Endothelial cell of umbilical vein (primary cell): ENCODE measurements at regions not wholly inside any gene's neighbourhood (a gene's known extent, or its start where the extent isn't known, plus 50 kb on each side); places are given as distances from the start of the nearest gene placed in this dataset.

ENCODE experiments used
- BruUV-seq: library from RNA; stranded (reverse); fragments of 400-500 nt; replicated peaks from 2 replicates; lab custom pipeline; 2021; lab: Mats Ljungman, UMichigan
- CTCF ChIA-PET: fragments of 300-600, 350-600 bp; sonication (Branson Sonifier 250); formaldehyde crosslinking; loops from one replicate; lab custom pipeline; 2021; ENCODE audit warnings: antibody characterized with exemption, inconsistent platforms; lab: Charles Lee
- POLR2A ChIA-PET: fragments of 300-600, 350-600 bp; sonication (Branson Sonifier 250); formaldehyde crosslinking; loops from one replicate; lab custom pipeline; 2021; ENCODE audit warnings: antibody characterized with exemption, inconsistent platforms; lab: Charles Lee
- DNase-seq: peaks from one replicate; pipeline ENCODE4 v3.0.0-alpha.2; 2011; ENCODE audit warnings: low read depth, low spot score
- FAIRE-seq: peaks from 2 replicates; lab custom pipeline; 2011; peaks lifted over from hg19 to GRCh38; lab: Jason Lieb, UNC
- H2AFZ ChIP-seq: 2 replicates; pipeline ENCODE4 v1.6.0; 2012; ENCODE audit warnings: low read depth, low read length, control low read depth, inconsistent platforms
- H3K27ac ChIP-seq: 2 replicates; pipeline ENCODE4 v1.5.1; 2011; ENCODE audit warnings: low read depth, mild to moderate bottlenecking, control low read depth, low read length, moderate library complexity; ENCODE audit not compliant: insufficient read depth
- H3K27me3 ChIP-seq, 2 experiments: 2 replicates each; pipeline versions ENCODE4 v1.6.0 to v1.6.1; 2011; ENCODE audit warnings: low read length in 2 of 2, mixed read lengths in 1 of 2; ENCODE audit not compliant: control insufficient read depth in 2 of 2, insufficient read depth in 2 of 2
- H3K36me3 ChIP-seq, 2 experiments: 2 replicates in 1 of 2; 3 replicates in 1 of 2; pipeline ENCODE4 v1.5.1; 2011; ENCODE audit warnings: low read length in 2 of 2, mild to moderate bottlenecking in 1 of 2, moderate library complexity in 1 of 2; ENCODE audit not compliant: control insufficient read depth in 2 of 2, insufficient read depth in 2 of 2; ENCODE audit errors: extremely low read depth in 1 of 2
- H3K4me1 ChIP-seq: 3 replicates; pipeline ENCODE4 v1.5.1; 2011; ENCODE audit warnings: mild to moderate bottlenecking, low read length; ENCODE audit not compliant: control insufficient read depth, insufficient read depth; ENCODE audit errors: extremely low read depth
- H3K4me2 ChIP-seq: 2 replicates; pipeline ENCODE4 v1.6.1; 2011; ENCODE audit warnings: low read length, control low read depth, mixed read lengths; ENCODE audit not compliant: insufficient read depth
- H3K4me3 ChIP-seq, 3 experiments: fragments of 200-600 bp in 1 of 3; sonication (generic), shearing (Covaris generic) in 1 of 3; replicated peaks in 1 of 3; 2 replicates each; pipeline ENCODE4 v1.5.1; 2011 to 2016; ENCODE audit warnings: control low read depth in 3 of 3, low read length in 3 of 3, mild to moderate bottlenecking in 2 of 3, inconsistent platforms in 1 of 3, low read depth in 1 of 3, moderate library complexity in 1 of 3; ENCODE audit not compliant: insufficient read depth in 1 of 3
- H3K79me2 ChIP-seq: 2 replicates; pipeline ENCODE4 v1.6.0; 2012; ENCODE audit warnings: low read length, inconsistent platforms; ENCODE audit not compliant: control insufficient read depth, insufficient read depth
- H3K9ac ChIP-seq: replicated peaks from 2 replicates; pipeline ENCODE3; 2011; ENCODE audit warnings: low read length, control low read depth; ENCODE audit not compliant: insufficient read depth; ENCODE audit errors: extremely low read depth
- H3K9me1 ChIP-seq: replicated peaks from 3 replicates; pipeline ENCODE4 v1.6.0; 2011; ENCODE audit warnings: mild to moderate bottlenecking, low read length; ENCODE audit not compliant: control insufficient read depth, insufficient read depth; ENCODE audit errors: extremely low read depth
- H3K9me3 ChIP-seq: replicated peaks from 2 replicates; pipeline ENCODE4 v1.5.1; 2012; ENCODE audit warnings: low read length, inconsistent platforms; ENCODE audit not compliant: control insufficient read depth, insufficient read depth
- H4K20me1 ChIP-seq: replicated peaks from 2 replicates; pipeline ENCODE3; 2011; ENCODE audit warnings: mild to moderate bottlenecking, low read length; ENCODE audit not compliant: control insufficient read depth, insufficient read depth; ENCODE audit errors: extremely low read depth
- CTCF ChIP-seq, 2 donors: IDR thresholded peaks; 1 replicate in 1 of 2; 2 replicates in 1 of 2; pipeline ENCODE4 v1.5.1; 2011; ENCODE audit warnings: low read length in 2 of 2, mild to moderate bottlenecking in 2 of 2, moderate library complexity in 2 of 2, control low read depth in 1 of 2, inconsistent platforms in 1 of 2, low read depth in 1 of 2; ENCODE audit not compliant: insufficient read depth in 1 of 2; ENCODE audit errors: extremely low read depth in 1 of 2
- EZH2 ChIP-seq: IDR thresholded peaks from 2 replicates; pipeline ENCODE4 v1.6.1; 2012; ENCODE audit warnings: borderline replicate concordance, low read depth, mild to moderate bottlenecking, moderate library complexity, low read length, inconsistent platforms; ENCODE audit not compliant: severe bottlenecking
- FOS ChIP-seq: IDR thresholded peaks from 2 replicates; pipeline ENCODE4 v1.6.1; 2011; ENCODE audit warnings: mild to moderate bottlenecking, low read length, moderate library complexity, borderline replicate concordance; ENCODE audit not compliant: insufficient read depth
- GATA2 ChIP-seq: IDR thresholded peaks from 2 replicates; pipeline ENCODE4 v1.7.0; 2011; ENCODE audit warnings: low read depth, mild to moderate bottlenecking, moderate library complexity, mixed read lengths, low read length; ENCODE audit not compliant: insufficient read length, insufficient read depth
- JUN ChIP-seq: IDR thresholded peaks from 2 replicates; pipeline ENCODE4 v1.6.1; 2011; ENCODE audit warnings: borderline replicate concordance, low read depth; ENCODE audit not compliant: insufficient read length, insufficient read depth
- MAX ChIP-seq: IDR thresholded peaks from 2 replicates; pipeline ENCODE4 v1.6.1; 2011; ENCODE audit not compliant: insufficient read depth, insufficient read length
- MYC ChIP-seq: IDR thresholded peaks from one replicate; pipeline ENCODE4 v1.6.1; 2011; ENCODE audit warnings: mild to moderate bottlenecking, low read depth, low read length
- POLR2A ChIP-seq: IDR thresholded peaks from 2 replicates; pipeline ENCODE4 v1.6.1; 2012; ENCODE audit warnings: low read depth, mild to moderate bottlenecking, control low read depth, low read length
- POLR2AphosphoS5 ChIP-seq: IDR thresholded peaks from 2 replicates; pipeline ENCODE4 v1.6.1; 2012; ENCODE audit warnings: low read depth, mild to moderate bottlenecking, control low read depth, low read length, moderate library complexity; ENCODE audit not compliant: insufficient read depth
- dilution Hi-C: fragments of 300-500 bp; cut with MboI; formaldehyde crosslinking; loops from one replicate; pipeline ENCODE4 v1.15.0; 2019; ENCODE audit warnings: low sequenced_read_pairs; ENCODE audit not compliant: extremely low pct_ligation_motif_present
- intact Hi-C: fragments of 100-400 bp; cut with micrococcal nuclease; formaldehyde crosslinking; loops from one replicate; pipeline ENCODE4 v1.10.0; 2022

GRCh38 chr3:181358060-181358459 lies 353.7 kb upstream of the SOX2 start:
- dilution Hi-C loops (no loop called here), intact Hi-C loops (no loop called here)
- no peaks in the 10 kb centered on the region for H3K27me3 ChIP-seq
- DNase-seq, result no peak
- TF ChIP-seq EZH2, result no peak
- no peak for TF ChIP-seq MAX
- no peak for TF ChIP-seq FOS
- no peak for TF ChIP-seq JUN
- no peak for TF ChIP-seq GATA2
- TF ChIP-seq POLR2A, result no peak
- BruUV-seq, result no TSS peak
- ChIA-PET POLR2A (no interaction called here), CTCF (no interaction called here)
- no peak overlapping the region for H2AFZ ChIP-seq
- no peaks in the 10 kb centered on the region for H3K4me1 ChIP-seq
- H3K9me3 ChIP-seq, result no peaks in the 10 kb centered on the region
- H3K9ac ChIP-seq, result no peak overlapping the region
- H4K20me1 ChIP-seq, result no peaks in the 10 kb centered on the region
- H3K4me2 ChIP-seq, result no peak overlapping the region
- H3K36me3 ChIP-seq, result no peaks in the 10 kb centered on the region
- H3K27ac ChIP-seq, result no peak overlapping the region
- H3K9me1 ChIP-seq, result no peaks in the 10 kb centered on the region
- no peak overlapping the region for H3K4me3 ChIP-seq
- no peaks in the 10 kb centered on the region for H3K79me2 ChIP-seq
- FAIRE-seq, result no peak

- no TSS peak for BruUV-seq
- Histone ChIP-seq H3K9me1 (no peaks in the 10 kb centered on the region), H3K9ac (no peak overlapping the region), H3K36me3 (no peaks in the 10 kb centered on the region), H3K27ac (no peak overlapping the region), H4K20me1 (no peaks in the 10 kb centered on the region), H3K4me3 (no peak overlapping the region), H3K4me1 (no peaks in the 10 kb centered on the region), H3K4me2 (no peak overlapping the region), H3K27me3 (no peaks in the 10 kb centered on the region), H3K9me3 (no peaks in the 10 kb centered on the region), H2AFZ (no peak overlapping the region), H3K79me2 (no peaks in the 10 kb centered on the region)
- DNase-seq (no peak), FAIRE-seq (no peak)
- ChIA-PET POLR2A (no interaction called here), CTCF (no interaction called here)
- dilution Hi-C loops, result no loop called here
- TF ChIP-seq CTCF (IDR thresholded peaks at IDR 0.05; ENCODE audit: extremely low read depth in 1 of 2, insufficient read depth in 1 of 2, low read depth in 1 of 2, low read length in 2 of 2) (no peak), MYC (no peak), POLR2AphosphoS5 (no peak), EZH2 (no peak), GATA2 (no peak), FOS (no peak), MAX (no peak), POLR2A (no peak)
- intact Hi-C loops, result no loop called here
Observed at GRCh38 chr3:181354140-181354539, 357.6 kb upstream of the SOX2 start.
